ENCODE measurements at regions not wholly inside any gene's neighbourhood (a gene's known extent, or its start where the extent isn't known, plus 50 kb on each side); places are given as distances from the start of the nearest gene placed in this dataset.

- no peak for TF ChIP-seq CTCF (IDR thresholded peaks at IDR 0.05)
- TF ChIP-seq EZH2 (IDR thresholded peaks at IDR 0.05; ENCODE audit: borderline replicate concordance, insufficient read depth, low read depth, low read length, poor library complexity, severe bottlenecking) = no peak
Measured at GRCh38 chr15:46753946-46754345, 963.4 kb upstream of the SEMA6D start.

Data from B cell (primary cell).